GM18502 (cell line): ENCODE measurements at regions not wholly inside any gene's neighbourhood (a gene's known extent, or its start where the extent isn't known, plus 50 kb on each side); places are given as distances from the start of the nearest gene placed in this dataset.
"Not testable (repeated sequence)": the region's sequence is repeated elsewhere in the genome, so short reads cannot be mapped to it uniquely, and the experiment has no call there.

Source experiments
- ATAC-seq: cut with Tn5 transposase; IDR thresholded peaks from one replicate; pipeline ENCODE4 v1.9.1; 2021; ENCODE audit warnings: mild to moderate bottlenecking; ENCODE audit not compliant: unreplicated experiment, poor library complexity

GRCh38 chr11:96680211-96681018 lies 290.6 kb downstream of the JRKL start:
- no peak for ATAC-seq

GRCh38 chr11:96681019-96681716 lies 291.4 kb downstream of the JRKL start:
- ATAC-seq, result no peak

- ATAC-seq, result no peak
These were observed 304.5 kb downstream of the JRKL start for GRCh38 chr11:96694338-96694737.

GRCh38 chr11:96696731-96697130 lies 306.9 kb downstream of the JRKL start:
- ATAC-seq, result no peak

GRCh38 chr11:96697466-96697865 lies 307.7 kb downstream of the JRKL start:
- no peak for ATAC-seq

- ATAC-seq, result no peak
These were observed 315.0 kb downstream of the JRKL start for GRCh38 chr11:96704847-96705246.

GRCh38 chr11:96706761-96707160 lies 316.9 kb downstream of the JRKL start:
- no peak for ATAC-seq

GRCh38 chr11:96707273-96707672 lies 317.5 kb downstream of the JRKL start:
- no peak for ATAC-seq

- no peak for ATAC-seq
These were observed 318.5 kb downstream of the JRKL start for GRCh38 chr11:96708219-96708878.

GRCh38 chr11:96713301-96713700 lies 323.5 kb downstream of the JRKL start:
- no peak for ATAC-seq

- ATAC-seq, result no peak
These were observed 324.9 kb downstream of the JRKL start for GRCh38 chr11:96714689-96715088.

- no peak for ATAC-seq
These were observed 325.4 kb downstream of the JRKL start for GRCh38 chr11:96715208-96715607.

- ATAC-seq, result no peak
These were observed 346.8 kb downstream of the JRKL start for GRCh38 chr11:96736601-96737000.

- ATAC-seq, result no peak
These were observed 348.5 kb downstream of the JRKL start for GRCh38 chr11:96738311-96738710.

- ATAC-seq, result no peak
These were observed 351.3 kb downstream of the JRKL start for GRCh38 chr11:96741068-96741467.

- ATAC-seq, result no peak
These were observed 354.9 kb downstream of the JRKL start for GRCh38 chr11:96744697-96745096.

- no peak for ATAC-seq
These were observed 359.0 kb downstream of the JRKL start for GRCh38 chr11:96748639-96749370.

GRCh38 chr11:96751807-96752206 lies 362.0 kb downstream of the JRKL start:
- ATAC-seq, result not testable (repeated sequence)

GRCh38 chr11:96752221-96752620 lies 362.4 kb downstream of the JRKL start:
- no peak for ATAC-seq

- no peak for ATAC-seq
These were observed 364.2 kb downstream of the JRKL start for GRCh38 chr11:96753997-96754396.

GRCh38 chr11:96755209-96755608 lies 365.4 kb downstream of the JRKL start:
- ATAC-seq, result no peak
